ENCODE measurements at regions not wholly inside any gene's neighbourhood (a gene's known extent, or its start where the extent isn't known, plus 50 kb on each side); places are given as distances from the start of the nearest gene placed in this dataset.

DNA sequence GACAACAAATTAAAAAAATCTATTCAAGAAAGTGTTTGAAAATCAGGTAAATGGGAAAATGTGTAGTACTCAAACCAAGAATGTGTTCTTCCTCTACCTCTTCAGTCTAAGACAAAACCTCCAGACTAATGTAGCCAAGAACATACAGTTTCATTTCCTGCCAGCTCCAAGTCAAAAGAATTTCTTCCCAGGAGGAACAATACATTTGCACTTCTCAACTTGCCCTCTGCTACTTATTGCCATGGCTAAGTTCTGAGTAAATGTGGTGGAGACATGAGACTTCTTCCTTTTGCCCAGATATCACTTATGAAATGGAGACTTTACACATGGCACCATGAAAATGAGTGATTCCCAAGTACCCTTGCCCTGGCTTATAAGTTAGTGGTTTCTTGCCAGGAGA, 2112.2 kb upstream of the C9orf72 start:
- Histone ChIP-seq H4K20me1 (ENCODE audit: control insufficient read depth, extremely low read depth, insufficient read depth, low read length) (no peaks in the 10 kb centered on the region), H2AFZ (ENCODE audit: control insufficient read depth, low read length) (peak overlapping the region; percentile 11)

GRCh38 chr9:29691145-29691544, 2117.9 kb upstream of the C9orf72 start:
- Histone ChIP-seq H2AFZ (ENCODE audit: control insufficient read depth, low read length) (no peak overlapping the region), H3K4me3 (ENCODE audit: control insufficient read depth in 2 of 3, extremely low read depth in 1 of 3, insufficient read depth in 2 of 3, low read depth in 1 of 3, low read length in 3 of 3) (no peak overlapping the region), H3K79me2 (ENCODE audit: control insufficient read depth, insufficient read depth, low read length) (no peaks in the 10 kb centered on the region), H3K9ac (ENCODE audit: control insufficient read depth, extremely low read depth, insufficient read depth, low read length) (no peak overlapping the region), H3K9me3 (ENCODE audit: control insufficient read depth, low read depth, low read length) (no peaks in the 10 kb centered on the region), H3K4me2 (ENCODE audit: control insufficient read depth, extremely low read depth, insufficient read depth, low read depth, low read length) (no peak overlapping the region), H3K9me1 (ENCODE audit: control insufficient read depth, extremely low read depth, insufficient read depth, low read length) (no peaks in the 10 kb centered on the region), H3K27me3 (ENCODE audit: control insufficient read depth, extremely low read depth, insufficient read depth, low read length) (no peaks in the 10 kb centered on the region), H3K4me1 (ENCODE audit: control insufficient read depth, extremely low read depth, insufficient read depth, low read length) (no peaks in the 10 kb centered on the region), H3K27ac (ENCODE audit: control insufficient read depth, insufficient read depth, low read length) (no peak overlapping the region), H4K20me1 (ENCODE audit: control insufficient read depth, extremely low read depth, insufficient read depth, low read length) (no peaks in the 10 kb centered on the region), H3K36me3 (ENCODE audit: control insufficient read depth in 2 of 2, extremely low read depth in 1 of 2, insufficient read depth in 2 of 2, low read length in 2 of 2) (no peaks in the 10 kb centered on the region)
- FAIRE-seq (no peak), DNase-seq (ENCODE audit: low read depth, low spot score) (no peak)
- dilution Hi-C loops (cut with MboI; ENCODE audit: extremely low pct_ligation_motif_present, low sequenced_read_pairs): no loop called here
- TF ChIP-seq EZH2 (IDR thresholded peaks at IDR 0.05; ENCODE audit: low read length): no peak
- TF ChIP-seq, protein P1, sequence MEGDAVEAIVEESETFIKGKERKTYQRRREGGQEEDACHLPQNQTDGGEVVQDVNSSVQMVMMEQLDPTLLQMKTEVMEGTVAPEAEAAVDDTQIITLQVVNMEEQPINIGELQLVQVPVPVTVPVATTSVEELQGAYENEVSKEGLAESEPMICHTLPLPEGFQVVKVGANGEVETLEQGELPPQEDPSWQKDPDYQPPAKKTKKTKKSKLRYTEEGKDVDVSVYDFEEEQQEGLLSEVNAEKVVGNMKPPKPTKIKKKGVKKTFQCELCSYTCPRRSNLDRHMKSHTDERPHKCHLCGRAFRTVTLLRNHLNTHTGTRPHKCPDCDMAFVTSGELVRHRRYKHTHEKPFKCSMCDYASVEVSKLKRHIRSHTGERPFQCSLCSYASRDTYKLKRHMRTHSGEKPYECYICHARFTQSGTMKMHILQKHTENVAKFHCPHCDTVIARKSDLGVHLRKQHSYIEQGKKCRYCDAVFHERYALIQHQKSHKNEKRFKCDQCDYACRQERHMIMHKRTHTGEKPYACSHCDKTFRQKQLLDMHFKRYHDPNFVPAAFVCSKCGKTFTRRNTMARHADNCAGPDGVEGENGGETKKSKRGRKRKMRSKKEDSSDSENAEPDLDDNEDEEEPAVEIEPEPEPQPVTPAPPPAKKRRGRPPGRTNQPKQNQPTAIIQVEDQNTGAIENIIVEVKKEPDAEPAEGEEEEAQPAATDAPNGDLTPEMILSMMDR (optimal IDR thresholded peaks at IDR 0.05 in 1 of 3, IDR thresholded peaks at IDR 0.05 in 1 of 3, conservative IDR thresholded peaks at IDR 0.05 in 1 of 3; ENCODE audit: extremely low read depth in 1 of 3, insufficient read depth in 2 of 3, low read length in 3 of 3): no peak

More for the DNA sequence above, 2112.2 kb upstream of the C9orf72 start:
- Histone ChIP-seq H3K79me2 (ENCODE audit: control insufficient read depth, insufficient read depth, low read length) (no peaks in the 10 kb centered on the region), H3K9me3 (ENCODE audit: control insufficient read depth, low read depth, low read length) (no peaks in the 10 kb centered on the region), H3K4me2 (ENCODE audit: control insufficient read depth, extremely low read depth, insufficient read depth, low read depth, low read length) (peak overlapping the region; percentile 1), H3K36me3 (ENCODE audit: control insufficient read depth in 2 of 2, extremely low read depth in 1 of 2, insufficient read depth in 2 of 2, low read length in 2 of 2) (no peaks in the 10 kb centered on the region), H3K9me1 (ENCODE audit: control insufficient read depth, extremely low read depth, insufficient read depth, low read length) (no peaks in the 10 kb centered on the region), H3K27me3 (ENCODE audit: control insufficient read depth, extremely low read depth, insufficient read depth, low read length) (no peaks in the 10 kb centered on the region), H3K27ac (ENCODE audit: control insufficient read depth, insufficient read depth, low read length) (no peak overlapping the region), H3K4me3 (ENCODE audit: control insufficient read depth in 2 of 3, extremely low read depth in 1 of 3, insufficient read depth in 2 of 3, low read depth in 1 of 3, low read length in 3 of 3) (no peak overlapping the region), H3K4me1 (ENCODE audit: control insufficient read depth, extremely low read depth, insufficient read depth, low read length) (peaks cover 3% of the 10 kb centered on the region), H3K9ac (ENCODE audit: control insufficient read depth, extremely low read depth, insufficient read depth, low read length) (no peak overlapping the region)
- FAIRE-seq: peak; percentile 87
- no peak for TF ChIP-seq EZH2 (IDR thresholded peaks at IDR 0.05; ENCODE audit: low read length)
- TF ChIP-seq, protein P1 (optimal IDR thresholded peaks at IDR 0.05 in 1 of 3, IDR thresholded peaks at IDR 0.05 in 1 of 3, conservative IDR thresholded peaks at IDR 0.05 in 1 of 3; ENCODE audit: extremely low read depth in 1 of 3, insufficient read depth in 2 of 3, low read length in 3 of 3): no peak
- dilution Hi-C loops (cut with MboI; ENCODE audit: extremely low pct_ligation_motif_present, low sequenced_read_pairs): no loop called here
- no peak for DNase-seq (ENCODE audit: low read depth, low spot score)

Measured in keratinocyte (primary cell).